ENCODE measurements at regions not wholly inside any gene's neighbourhood (a gene's known extent, or its start where the extent isn't known, plus 50 kb on each side); places are given as distances from the start of the nearest gene placed in this dataset.

GRCh38 chr22:49607821-49608220 is 219.9 kb downstream of the BRD1 start:
- no peak overlapping the region for H3K4me3 ChIP-seq
- DNase-seq (ENCODE audit: low spot score), result no peak
- no peak overlapping the region for H3K27ac ChIP-seq
- TF ChIP-seq CTCF (IDR thresholded peaks at IDR 0.05), result no peak

- no peak for DNase-seq (ENCODE audit: low spot score)
- Histone ChIP-seq H3K4me3 (no peak overlapping the region), H3K27ac (no peak overlapping the region)
- no peak for TF ChIP-seq CTCF (IDR thresholded peaks at IDR 0.05)
Measured at GRCh38 chr22:49606562-49607290, 220.9 kb downstream of the BRD1 start.

- no peak for DNase-seq (ENCODE audit: low spot score)
- Histone ChIP-seq H3K27ac (no peak overlapping the region), H3K4me3 (no peak overlapping the region)
- TF ChIP-seq CTCF (IDR thresholded peaks at IDR 0.05), result no peak
Measured at GRCh38 chr22:49604732-49605302, 222.9 kb downstream of the BRD1 start.

- TF ChIP-seq CTCF (IDR thresholded peaks at IDR 0.05), result no peak
- DNase-seq (ENCODE audit: low spot score), result no peak
- H3K4me3 ChIP-seq, result no peak overlapping the region
- no peak overlapping the region for H3K27ac ChIP-seq
Measured at GRCh38 chr22:49603016-49603415, 224.7 kb downstream of the BRD1 start.

GRCh38 chr22:49602481-49602880 is 225.2 kb downstream of the BRD1 start:
- no peak for TF ChIP-seq CTCF (IDR thresholded peaks at IDR 0.05)
- Histone ChIP-seq H3K27ac (no peak overlapping the region), H3K4me3 (no peak overlapping the region)
- no peak for DNase-seq (ENCODE audit: low spot score)

- TF ChIP-seq CTCF (IDR thresholded peaks at IDR 0.05), result no peak
Measured at GRCh38 chr22:49601614-49602321, 225.9 kb downstream of the BRD1 start.

More at GRCh38 chr22:49601614-49602321, 225.9 kb downstream of the BRD1 start:
- Histone ChIP-seq H3K4me3 (no peak overlapping the region), H3K27ac (no peak overlapping the region)
- no peak for DNase-seq (ENCODE audit: low spot score)
